HCT116 (cell line): ENCODE measurements at regions not wholly inside any gene's neighbourhood (a gene's known extent, or its start where the extent isn't known, plus 50 kb on each side); places are given as distances from the start of the nearest gene placed in this dataset.

Source experiments
- ATAC-seq: fragments of 200-7000 bp; cut with Tn5 transposase; 2 replicates; pipeline ENCODE4 v1.9.1; 2020; ENCODE audit warnings: mild to moderate bottlenecking, moderate library complexity
- BruUV-seq: library from RNA; stranded (reverse); fragments of 400-500 nt; replicated peaks from 2 replicates; lab custom pipeline; 2021; lab: Mats Ljungman, UMichigan
- CTCF ChIA-PET: fragments of 300-600 bp; sonication (Branson Sonifier 250); formaldehyde crosslinking; loops from one replicate; lab custom pipeline; 2021; ENCODE audit warnings: antibody characterized with exemption; lab: Charles Lee
- POLR2A ChIA-PET: fragments of 300-600, 350-600 bp; sonication (Branson Sonifier 250); formaldehyde crosslinking; loops from one replicate; lab custom pipeline; 2021; ENCODE audit warnings: antibody characterized with exemption; lab: Charles Lee
- RAD21 ChIA-PET, 2 experiments: fragments of 300-600 bp; sonication (Branson Sonifier 250); formaldehyde crosslinking; loops; one replicate each; lab custom pipeline; 2023; ENCODE audit warnings: low total read pairs in 2 of 2; ENCODE audit not compliant: uncharacterized antibody in 2 of 2, unreplicated experiment in 2 of 2, low non-redundant PET in 1 of 2; lab: Charles Lee
- DNase-seq: peaks from one replicate; pipeline ENCODE4 v3.0.0-alpha.2; 2010; ENCODE audit warnings: low read depth, low spot score
- H2AFZ ChIP-seq: fragments of 200-600 bp; shearing (Covaris generic), sonication (generic); 2 replicates; pipeline ENCODE4 v1.6.1; 2017; ENCODE audit warnings: low read depth, mixed run types, mixed read lengths, antibody characterized with exemption, low read length; ENCODE audit not compliant: poor library complexity, severe bottlenecking
- H3K27ac ChIP-seq: 2 replicates; pipeline ENCODE4 v1.5.1; 2012; ENCODE audit warnings: low read depth, low read length
- H3K27me3 ChIP-seq: fragments of 200-600 bp; sonication (generic); 2 replicates; pipeline ENCODE4 v1.6.1; 2016; ENCODE audit warnings: mixed run types, low read length, mixed read lengths; ENCODE audit not compliant: insufficient read depth
- H3K36me3 ChIP-seq, 2 experiments: fragments of 200-500 bp in 1 of 2; fragments of 200-600 bp in 1 of 2; sonication (Bioruptor generic) in 1 of 2; sonication (generic) in 1 of 2; 2 replicates each; pipeline versions ENCODE4 v1.5.1 to v1.6.1; 2014 to 2016; ENCODE audit warnings: low read length in 2 of 2, inconsistent platforms in 1 of 2, mixed read lengths in 1 of 2, mixed run types in 1 of 2; ENCODE audit not compliant: insufficient read depth in 2 of 2, control insufficient read depth in 1 of 2
- H3K4me1 ChIP-seq, 2 experiments: fragments of 200-600 bp in 1 of 2; sonication (generic) in 1 of 2; 2 replicates each; pipeline versions ENCODE4 v1.5.1 to v1.6.1; 2012 to 2017; ENCODE audit warnings: low read length in 2 of 2, inconsistent platforms in 1 of 2, mild to moderate bottlenecking in 1 of 2, mixed read lengths in 1 of 2, mixed run types in 1 of 2, moderate library complexity in 1 of 2; ENCODE audit not compliant: insufficient read depth in 2 of 2, control insufficient read depth in 1 of 2
- H3K4me2 ChIP-seq: fragments of 200-600 bp; sonication (generic); 2 replicates; pipeline ENCODE4 v1.6.1; 2017; ENCODE audit warnings: mixed run types, low read length, mixed read lengths
- H3K4me3 ChIP-seq, 2 experiments: fragments of 200-600 bp in 1 of 2; sonication (generic) in 1 of 2; replicated peaks in 1 of 2; 2 replicates each; pipeline ENCODE4 v1.5.1; 2011 to 2016; ENCODE audit warnings: low read length in 2 of 2, control low read depth in 1 of 2, low read depth in 1 of 2, mild to moderate bottlenecking in 1 of 2, mixed read lengths in 1 of 2, mixed run types in 1 of 2
- H3K79me2 ChIP-seq: fragments of 200-600 bp; sonication (generic); 2 replicates; pipeline ENCODE4 v1.6.1; 2017; ENCODE audit warnings: mild to moderate bottlenecking, mixed run types, low read length, moderate library complexity, mixed read lengths; ENCODE audit not compliant: insufficient read depth
- H3K9ac ChIP-seq: fragments of 200-600 bp; sonication (generic); 2 replicates; pipeline ENCODE4 v1.6.1; 2016; ENCODE audit warnings: low read length, mixed read lengths
- H3K9me2 ChIP-seq: fragments of 200-600 bp; sonication (generic), shearing (Covaris generic); 2 replicates; pipeline ENCODE4 v1.6.1; 2017; ENCODE audit warnings: mixed run types, mild to moderate bottlenecking, moderate library complexity; ENCODE audit not compliant: insufficient read depth
- H3K9me3 ChIP-seq, 2 experiments: fragments of 200-500 bp in 1 of 2; fragments of 200-600 bp in 1 of 2; sonication (Bioruptor generic) in 1 of 2; sonication (generic) in 1 of 2; 2 replicates each; pipeline ENCODE4 v1.6.1; 2014 to 2017; ENCODE audit warnings: low read length in 2 of 2, mixed read lengths in 2 of 2, inconsistent platforms in 1 of 2, low read depth in 1 of 2, mild to moderate bottlenecking in 1 of 2, mixed run types in 1 of 2, moderate library complexity in 1 of 2; ENCODE audit not compliant: control insufficient read depth in 1 of 2, insufficient read depth in 1 of 2
- H4K20me1 ChIP-seq: fragments of 200-600 bp; sonication (generic), shearing (Covaris generic); 2 replicates; pipeline ENCODE4 v1.6.1; 2017; ENCODE audit warnings: mixed run types, mild to moderate bottlenecking, moderate library complexity; ENCODE audit not compliant: insufficient read depth
- CEBPB ChIP-seq: IDR thresholded peaks from 2 replicates; pipeline ENCODE4 v1.6.1; 2012; ENCODE audit warnings: low read depth
- EGR1 ChIP-seq: IDR thresholded peaks from 2 replicates; pipeline ENCODE4 v1.6.1; 2012; ENCODE audit warnings: low read depth
- EZH2phosphoT487 ChIP-seq: fragments of 200-600 bp; IDR thresholded peaks from 2 replicates; pipeline ENCODE4 v1.6.1; 2018; ENCODE audit warnings: antibody characterized with exemption, borderline replicate concordance
- JUND ChIP-seq: IDR thresholded peaks from 2 replicates; pipeline ENCODE4 v1.6.1; 2012
- POLR2A ChIP-seq: IDR thresholded peaks from 2 replicates; pipeline ENCODE4 v1.7.0; 2011; ENCODE audit warnings: borderline replicate concordance; ENCODE audit not compliant: insufficient read depth, insufficient read length; ENCODE audit errors: extremely low read depth
- RAD21 ChIP-seq: IDR thresholded peaks from 2 replicates; pipeline ENCODE4 v1.6.1; 2012; ENCODE audit warnings: low read depth, mild to moderate bottlenecking
- SIN3A ChIP-seq: IDR thresholded peaks from 2 replicates; pipeline ENCODE4 v1.6.1; 2012; ENCODE audit warnings: low read depth
- TCF7L2 ChIP-seq: IDR thresholded peaks from 2 replicates; pipeline ENCODE4 v1.7.0; 2011; ENCODE audit warnings: borderline replicate concordance, inconsistent platforms; ENCODE audit not compliant: insufficient read depth, insufficient read length; ENCODE audit errors: extremely low read depth
- ZFX ChIP-seq: fragments of 450-650 bp; IDR thresholded peaks from 2 replicates; pipeline ENCODE4 v1.6.1; 2017
- ZNF274 ChIP-seq: fragments of 200-500 bp; sonication (Bioruptor generic); IDR thresholded peaks from 2 replicates; pipeline ENCODE4 v1.6.1; 2014; ENCODE audit warnings: mild to moderate bottlenecking, low read depth, low read length, inconsistent platforms
- intact Hi-C: fragments of 100-400 bp; cut with micrococcal nuclease; formaldehyde crosslinking; loops from 2 replicates; pipeline ENCODE4 v1.10.0; 2022
- TF ChIP-seq, protein P1 (sequence below): IDR thresholded peaks from 2 replicates; pipeline ENCODE4 v1.6.1; 2012
- TF ChIP-seq, protein P2 (sequence below): IDR thresholded peaks from 2 replicates; pipeline ENCODE4 v1.6.1; 2012
- TF ChIP-seq, protein P3 (sequence below): IDR thresholded peaks from 2 replicates; pipeline ENCODE4 v1.6.1; 2012; ENCODE audit warnings: low read depth

DNA sequence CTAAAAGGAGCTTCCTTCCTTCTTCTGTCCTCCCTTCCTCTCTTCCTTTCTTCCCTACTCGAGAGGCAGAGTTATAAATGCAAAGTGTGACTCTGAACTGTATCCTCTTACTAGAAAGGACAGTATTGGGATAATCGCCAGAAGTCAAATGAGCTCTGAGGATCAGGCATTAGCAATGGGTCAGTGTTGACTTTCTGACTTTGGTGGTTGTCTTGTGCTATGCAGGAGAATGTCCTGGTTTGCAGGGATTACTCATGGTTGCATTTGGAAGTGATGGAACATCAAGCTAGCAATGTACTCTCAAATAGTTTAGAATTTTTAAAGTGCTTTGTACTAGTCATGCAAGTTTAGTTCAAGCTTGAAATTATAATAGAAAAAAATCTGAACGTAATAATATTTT lies 115.6 kb downstream of the TXNL1 start:
- no peaks in the 10 kb centered on the region for H3K9me3 ChIP-seq
- no peak overlapping the region for H3K9ac ChIP-seq
- no peaks in the 10 kb centered on the region for H4K20me1 ChIP-seq
- peaks cover 16% of the 10 kb centered on the region for H3K27me3 ChIP-seq
- H3K4me3 ChIP-seq = no peak overlapping the region
- TF ChIP-seq ZNF274 = no peak
- TF ChIP-seq POLR2A = no peak
- TF ChIP-seq, protein P1, sequence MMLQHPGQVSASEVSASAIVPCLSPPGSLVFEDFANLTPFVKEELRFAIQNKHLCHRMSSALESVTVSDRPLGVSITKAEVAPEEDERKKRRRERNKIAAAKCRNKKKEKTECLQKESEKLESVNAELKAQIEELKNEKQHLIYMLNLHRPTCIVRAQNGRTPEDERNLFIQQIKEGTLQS = no peak
- TF ChIP-seq RAD21 = no peak
- no peak for TF ChIP-seq TCF7L2
- no peak for TF ChIP-seq JUND
- TF ChIP-seq EZH2phosphoT487 = no peak
- no peak for TF ChIP-seq CEBPB
- TF ChIP-seq, protein P2, sequence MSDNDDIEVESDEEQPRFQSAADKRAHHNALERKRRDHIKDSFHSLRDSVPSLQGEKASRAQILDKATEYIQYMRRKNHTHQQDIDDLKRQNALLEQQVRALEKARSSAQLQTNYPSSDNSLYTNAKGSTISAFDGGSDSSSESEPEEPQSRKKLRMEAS = no peak
- TF ChIP-seq, protein P3, sequence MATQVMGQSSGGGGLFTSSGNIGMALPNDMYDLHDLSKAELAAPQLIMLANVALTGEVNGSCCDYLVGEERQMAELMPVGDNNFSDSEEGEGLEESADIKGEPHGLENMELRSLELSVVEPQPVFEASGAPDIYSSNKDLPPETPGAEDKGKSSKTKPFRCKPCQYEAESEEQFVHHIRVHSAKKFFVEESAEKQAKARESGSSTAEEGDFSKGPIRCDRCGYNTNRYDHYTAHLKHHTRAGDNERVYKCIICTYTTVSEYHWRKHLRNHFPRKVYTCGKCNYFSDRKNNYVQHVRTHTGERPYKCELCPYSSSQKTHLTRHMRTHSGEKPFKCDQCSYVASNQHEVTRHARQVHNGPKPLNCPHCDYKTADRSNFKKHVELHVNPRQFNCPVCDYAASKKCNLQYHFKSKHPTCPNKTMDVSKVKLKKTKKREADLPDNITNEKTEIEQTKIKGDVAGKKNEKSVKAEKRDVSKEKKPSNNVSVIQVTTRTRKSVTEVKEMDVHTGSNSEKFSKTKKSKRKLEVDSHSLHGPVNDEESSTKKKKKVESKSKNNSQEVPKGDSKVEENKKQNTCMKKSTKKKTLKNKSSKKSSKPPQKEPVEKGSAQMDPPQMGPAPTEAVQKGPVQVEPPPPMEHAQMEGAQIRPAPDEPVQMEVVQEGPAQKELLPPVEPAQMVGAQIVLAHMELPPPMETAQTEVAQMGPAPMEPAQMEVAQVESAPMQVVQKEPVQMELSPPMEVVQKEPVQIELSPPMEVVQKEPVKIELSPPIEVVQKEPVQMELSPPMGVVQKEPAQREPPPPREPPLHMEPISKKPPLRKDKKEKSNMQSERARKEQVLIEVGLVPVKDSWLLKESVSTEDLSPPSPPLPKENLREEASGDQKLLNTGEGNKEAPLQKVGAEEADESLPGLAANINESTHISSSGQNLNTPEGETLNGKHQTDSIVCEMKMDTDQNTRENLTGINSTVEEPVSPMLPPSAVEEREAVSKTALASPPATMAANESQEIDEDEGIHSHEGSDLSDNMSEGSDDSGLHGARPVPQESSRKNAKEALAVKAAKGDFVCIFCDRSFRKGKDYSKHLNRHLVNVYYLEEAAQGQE = no peak
- no peak for TF ChIP-seq EGR1
- no peak for TF ChIP-seq ZFX
- no peak for TF ChIP-seq SIN3A
- no TSS peak for BruUV-seq
- H2AFZ ChIP-seq = no peak overlapping the region
- ATAC-seq = no peak
- ChIA-PET RAD21 (no interaction called here), POLR2A (no interaction called here), CTCF (no interaction called here)
- no peak for DNase-seq
- H3K4me1 ChIP-seq = no peaks in the 10 kb centered on the region
- no peak overlapping the region for H3K27ac ChIP-seq
- no peaks in the 10 kb centered on the region for H3K9me2 ChIP-seq
- no peaks in the 10 kb centered on the region for H3K36me3 ChIP-seq
- H3K79me2 ChIP-seq = no peaks in the 10 kb centered on the region
- no peak overlapping the region for H3K4me2 ChIP-seq
- intact Hi-C loops = no loop called here
